Stimulated activated effector memory CD8-positive, alpha-beta T cell treated with anti-CD3 and anti-CD28 coated beads, Interleukin-12 subunit alpha, Interleukin-12 subunit beta, amount 100 ng/mL, for 72 hours (primary cell): ENCODE measurements at regions not wholly inside any gene's neighbourhood (a gene's known extent, or its start where the extent isn't known, plus 50 kb on each side); places are given as distances from the start of the nearest gene placed in this dataset.
"Not testable (repeated sequence)": the region's sequence is repeated elsewhere in the genome, so short reads cannot be mapped to it uniquely, and the experiment has no call there.

Source experiments
- ATAC-seq: fragments of 150-1000 bp; cut with Tn5 transposase; 2 replicates; pipeline ENCODE4 v1.10.0; 2021
- DNase-seq, 2 donors: peaks; one replicate each; pipeline ENCODE4 v3.0.0; 2021 to 2022; ENCODE audit warnings: low spot score in 2 of 2
- H3K27ac Mint-ChIP-seq: one replicate; pipeline ENCODE4 v1.8.0; 2022; ENCODE audit warnings: mild to moderate bottlenecking, mixed read lengths
- H3K36me3 Mint-ChIP-seq: one replicate; pipeline ENCODE4 v1.8.0; 2022; ENCODE audit warnings: mild to moderate bottlenecking, mixed read lengths
- H3K4me1 Mint-ChIP-seq: one replicate; pipeline ENCODE4 v1.8.0; 2022; ENCODE audit warnings: mixed read lengths
- H3K4me3 Mint-ChIP-seq: one replicate; pipeline ENCODE4 v1.8.0; 2022; ENCODE audit warnings: mild to moderate bottlenecking, mixed read lengths
- H3K9me3 Mint-ChIP-seq: one replicate; pipeline ENCODE4 v1.8.0; 2022; ENCODE audit warnings: mixed read lengths

DNA sequence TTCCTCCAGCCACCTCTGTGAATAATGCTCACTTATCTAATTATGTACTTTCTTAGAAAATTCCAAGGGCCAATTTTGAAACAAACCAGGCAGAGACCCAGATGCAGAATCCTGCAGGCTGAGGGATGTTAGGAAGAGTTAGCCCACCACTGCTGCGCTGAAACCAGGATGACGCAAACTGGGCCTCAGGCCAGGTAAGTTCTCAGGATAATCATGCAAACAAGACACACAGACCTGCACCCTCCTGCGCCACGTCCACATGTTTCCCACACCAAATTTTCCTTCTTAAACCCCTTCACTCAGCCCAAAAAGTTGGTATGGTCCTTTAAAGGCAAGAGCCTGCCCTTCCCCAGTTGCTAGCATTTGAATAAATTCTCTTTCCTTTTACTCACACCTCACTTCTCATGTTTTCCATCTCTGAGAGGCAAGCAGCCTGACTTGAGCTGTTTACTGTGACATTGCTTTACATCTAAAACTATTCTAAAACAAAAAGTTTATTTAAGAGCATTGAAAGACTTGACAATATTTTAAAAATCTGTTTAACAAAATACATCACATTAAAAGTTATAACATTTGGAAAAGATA is 887.1 kb downstream of the LRRIQ3 start:
- no peaks in the 10 kb centered on the region for H3K4me1 Mint-ChIP-seq
- H3K27ac Mint-ChIP-seq = no peak overlapping the region
- ATAC-seq = no peak
- no peaks in the 10 kb centered on the region for H3K36me3 Mint-ChIP-seq
- no peak for DNase-seq
- peaks cover 19% of the 10 kb centered on the region for H3K9me3 Mint-ChIP-seq
- H3K4me3 Mint-ChIP-seq = no peak overlapping the region

DNA sequence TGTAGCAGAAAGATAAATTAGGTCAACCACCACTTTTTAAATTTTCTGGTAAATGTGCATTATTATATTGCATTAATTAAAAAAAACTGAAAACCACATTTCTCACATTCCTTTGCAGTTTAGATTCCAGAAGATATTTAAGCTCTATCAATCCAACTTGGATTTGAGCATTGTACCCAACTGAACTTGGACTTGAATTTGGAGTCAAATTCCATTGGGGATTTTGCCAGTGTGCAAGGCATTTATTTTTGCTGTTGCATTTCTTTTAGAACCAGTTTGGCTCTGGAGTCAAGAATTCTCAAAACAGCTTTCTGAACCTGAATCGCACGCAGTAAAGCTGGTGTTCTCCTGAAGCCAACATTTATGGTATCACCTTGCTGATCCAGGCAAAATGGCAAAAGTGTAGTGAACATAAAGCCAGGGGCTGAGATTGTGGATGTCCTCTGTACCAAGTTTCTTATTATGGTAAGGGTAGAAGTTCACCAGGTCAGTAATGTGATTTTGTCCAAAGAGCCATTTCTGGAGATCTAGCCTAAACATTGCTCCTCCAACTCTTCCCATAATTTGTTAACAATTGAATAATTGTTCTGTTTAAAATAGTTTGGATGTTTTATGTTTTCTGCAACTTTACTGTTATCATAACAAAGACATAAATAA is 890.9 kb downstream of the LRRIQ3 start:
- Mint-ChIP-seq H3K4me1 (no peaks in the 10 kb centered on the region), H3K27ac (no peak overlapping the region), H3K9me3 (peaks cover 11% of the 10 kb centered on the region), H3K36me3 (no peaks in the 10 kb centered on the region), H3K4me3 (no peak overlapping the region)
- no peak for ATAC-seq
- DNase-seq = no peak

DNA sequence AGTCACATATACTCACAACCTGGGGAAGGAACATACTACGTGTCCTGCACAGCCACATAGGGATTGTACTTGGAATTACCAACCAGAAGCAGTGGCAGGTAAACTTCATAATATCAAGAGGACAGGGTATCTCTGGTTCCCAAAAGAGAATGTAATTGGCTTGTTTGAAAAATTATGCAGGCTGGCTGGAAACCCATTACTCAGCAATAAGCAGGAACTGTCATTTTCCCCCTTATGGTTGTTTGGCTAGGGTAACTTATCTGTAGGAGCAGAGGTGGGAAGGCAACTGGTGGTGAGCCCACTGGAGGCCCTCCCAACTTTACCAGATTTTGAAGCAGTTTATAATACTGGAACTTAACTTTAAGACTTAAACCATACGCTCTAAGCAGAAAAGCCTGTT is 924.1 kb downstream of the LRRIQ3 start:
- ATAC-seq (no peak), DNase-seq (no peak)
- Mint-ChIP-seq H3K4me1 (no peaks in the 10 kb centered on the region), H3K27ac (no peak overlapping the region), H3K36me3 (no peaks in the 10 kb centered on the region), H3K9me3 (peaks cover 11% of the 10 kb centered on the region), H3K4me3 (no peak overlapping the region)

GRCh38 chr1:73245196-73245595 is 952.8 kb downstream of the LRRIQ3 start:
- H3K4me1 Mint-ChIP-seq, DNase-seq, H3K36me3 Mint-ChIP-seq, H3K4me3 Mint-ChIP-seq, H3K27ac Mint-ChIP-seq, ATAC-seq: not testable (repeated sequence)
- H3K9me3 Mint-ChIP-seq = peaks cover 25% of the 10 kb centered on the region

DNA sequence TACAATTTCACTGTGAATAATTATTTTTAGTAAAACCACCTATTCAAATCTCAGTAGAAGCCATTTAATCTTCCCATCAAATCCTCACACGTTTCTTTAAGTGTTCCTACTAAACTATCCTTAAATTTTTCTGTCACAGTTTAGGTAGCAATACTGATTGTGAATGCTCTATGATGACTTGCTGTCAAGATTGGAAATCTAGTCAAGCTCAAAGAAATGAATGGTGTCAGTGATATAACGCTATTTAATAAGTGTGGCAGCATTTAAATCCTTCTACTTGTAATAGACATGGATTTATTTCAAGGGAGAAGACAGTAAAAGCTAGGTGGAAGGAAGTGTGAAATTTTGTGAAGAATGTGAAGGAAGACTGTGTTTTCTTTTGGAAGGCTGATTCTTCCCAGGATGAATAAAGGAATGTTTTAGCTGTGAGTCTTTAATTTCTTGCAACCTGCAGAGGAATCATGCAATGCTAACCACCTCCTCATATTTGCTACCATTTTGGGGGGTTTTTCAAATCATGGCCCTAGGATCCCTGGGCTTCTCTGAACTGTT is 936.7 kb upstream of the NEGR1 start:
- DNase-seq (no peak), ATAC-seq (no peak)
- no peak overlapping the region for H3K4me3 Mint-ChIP-seq
- H3K4me1 Mint-ChIP-seq = no peaks in the 10 kb centered on the region
- H3K9me3 Mint-ChIP-seq = peaks cover 11% of the 10 kb centered on the region
- H3K27ac Mint-ChIP-seq = no peak overlapping the region
- H3K36me3 Mint-ChIP-seq = no peaks in the 10 kb centered on the region

DNA sequence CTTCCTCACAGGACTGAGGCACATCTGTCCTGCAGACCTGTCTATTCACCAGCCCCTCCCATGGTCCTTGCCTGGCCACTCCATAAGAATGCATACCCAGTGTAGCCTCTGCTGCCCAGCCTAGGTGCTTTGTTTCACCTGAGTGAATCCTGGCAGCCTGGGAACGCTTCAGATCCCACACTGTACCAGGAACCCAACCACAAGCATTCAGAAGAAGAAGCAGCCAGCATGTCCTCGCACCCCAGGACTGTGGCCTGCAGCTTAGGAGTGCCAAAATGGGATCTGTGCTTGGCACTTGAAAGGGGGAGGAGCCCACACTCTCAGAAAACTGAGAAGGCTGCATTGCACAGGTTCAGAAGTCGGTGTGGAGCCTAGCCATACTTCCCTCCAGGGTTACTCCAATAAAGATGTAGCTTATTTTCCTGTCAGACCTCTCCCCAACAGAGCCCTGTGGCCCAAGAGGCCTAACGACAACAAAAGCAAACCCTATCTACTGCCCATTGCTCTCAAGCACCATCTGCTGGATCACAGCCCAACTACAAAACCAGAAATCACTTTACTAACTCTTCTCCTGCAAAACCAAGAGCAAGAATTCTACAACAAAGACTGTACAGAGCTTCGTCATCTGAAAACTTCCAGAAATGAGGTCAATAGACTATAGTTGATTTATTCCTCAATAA is 923.1 kb upstream of the NEGR1 start:
- H3K9me3 Mint-ChIP-seq = peaks cover 29% of the 10 kb centered on the region

GRCh38 chr1:73197972-73198371 is 915.6 kb upstream of the NEGR1 start:
- H3K4me1 Mint-ChIP-seq = no peaks in the 10 kb centered on the region
- peaks cover 3% of the 10 kb centered on the region for H3K9me3 Mint-ChIP-seq
- no peak overlapping the region for H3K4me3 Mint-ChIP-seq
- no peak overlapping the region for H3K27ac Mint-ChIP-seq
- H3K36me3 Mint-ChIP-seq = no peaks in the 10 kb centered on the region
- no peak for ATAC-seq
- no peak for DNase-seq

More for the DNA sequence above, 923.1 kb upstream of the NEGR1 start:
- Mint-ChIP-seq H3K36me3 (no peaks in the 10 kb centered on the region), H3K4me1 (no peaks in the 10 kb centered on the region), H3K27ac (no peak overlapping the region), H3K4me3 (no peak overlapping the region)
- ATAC-seq = no peak
- DNase-seq = no peak

- H3K27ac Mint-ChIP-seq = no peak overlapping the region
- H3K4me1 Mint-ChIP-seq = no peaks in the 10 kb centered on the region
- ATAC-seq (no peak), DNase-seq (no peak)
- no peak overlapping the region for H3K4me3 Mint-ChIP-seq
- H3K9me3 Mint-ChIP-seq = peaks cover 3% of the 10 kb centered on the region
- H3K36me3 Mint-ChIP-seq = no peaks in the 10 kb centered on the region
Measured at GRCh38 chr1:73194965-73195364, 912.6 kb upstream of the NEGR1 start.

GRCh38 chr1:73183581-73183980 is 901.2 kb upstream of the NEGR1 start:
- not testable (repeated sequence) for ATAC-seq, DNase-seq, H3K4me3 Mint-ChIP-seq, H3K27ac Mint-ChIP-seq, H3K4me1 Mint-ChIP-seq, H3K36me3 Mint-ChIP-seq
- peaks cover 12% of the 10 kb centered on the region for H3K9me3 Mint-ChIP-seq

GRCh38 chr1:73181190-73181540 is 898.8 kb upstream of the NEGR1 start:
- H3K4me3 Mint-ChIP-seq = no peak overlapping the region
- H3K27ac Mint-ChIP-seq = no peak overlapping the region
- no peak for ATAC-seq
- no peaks in the 10 kb centered on the region for H3K36me3 Mint-ChIP-seq
- DNase-seq = no peak
- peaks cover 9% of the 10 kb centered on the region for H3K9me3 Mint-ChIP-seq
- H3K4me1 Mint-ChIP-seq = no peaks in the 10 kb centered on the region

- Mint-ChIP-seq H3K4me1 (no peaks in the 10 kb centered on the region), H3K4me3 (no peak overlapping the region), H3K9me3 (peaks cover 9% of the 10 kb centered on the region), H3K36me3 (no peaks in the 10 kb centered on the region), H3K27ac (no peak overlapping the region)
- DNase-seq (no peak), ATAC-seq (peak; percentile 24)
Measured at GRCh38 chr1:73180397-73181189, 898.3 kb upstream of the NEGR1 start.

DNA sequence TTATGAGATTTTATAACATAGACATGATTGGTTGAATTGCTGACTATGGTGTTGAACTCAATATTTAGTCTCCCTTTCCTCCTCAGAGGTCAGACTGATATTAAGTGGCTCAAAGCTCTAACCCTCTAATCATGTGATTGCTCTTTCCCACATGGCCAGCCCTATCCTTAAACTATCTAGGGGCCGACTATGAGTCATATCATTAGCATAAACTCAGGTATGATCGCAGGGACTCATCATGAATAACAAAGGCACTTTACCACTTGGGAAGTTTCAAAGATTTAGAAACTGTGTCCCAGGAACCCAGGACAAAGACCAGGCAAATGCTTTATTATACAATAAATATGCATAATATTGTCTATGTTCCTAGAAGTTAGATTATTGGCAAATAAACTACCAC is 894.6 kb upstream of the NEGR1 start:
- Mint-ChIP-seq H3K4me3 (no peak overlapping the region), H3K27ac (no peak overlapping the region), H3K4me1 (no peaks in the 10 kb centered on the region), H3K36me3 (no peaks in the 10 kb centered on the region), H3K9me3 (no peaks in the 10 kb centered on the region)
- DNase-seq (no peak), ATAC-seq (no peak)

DNA sequence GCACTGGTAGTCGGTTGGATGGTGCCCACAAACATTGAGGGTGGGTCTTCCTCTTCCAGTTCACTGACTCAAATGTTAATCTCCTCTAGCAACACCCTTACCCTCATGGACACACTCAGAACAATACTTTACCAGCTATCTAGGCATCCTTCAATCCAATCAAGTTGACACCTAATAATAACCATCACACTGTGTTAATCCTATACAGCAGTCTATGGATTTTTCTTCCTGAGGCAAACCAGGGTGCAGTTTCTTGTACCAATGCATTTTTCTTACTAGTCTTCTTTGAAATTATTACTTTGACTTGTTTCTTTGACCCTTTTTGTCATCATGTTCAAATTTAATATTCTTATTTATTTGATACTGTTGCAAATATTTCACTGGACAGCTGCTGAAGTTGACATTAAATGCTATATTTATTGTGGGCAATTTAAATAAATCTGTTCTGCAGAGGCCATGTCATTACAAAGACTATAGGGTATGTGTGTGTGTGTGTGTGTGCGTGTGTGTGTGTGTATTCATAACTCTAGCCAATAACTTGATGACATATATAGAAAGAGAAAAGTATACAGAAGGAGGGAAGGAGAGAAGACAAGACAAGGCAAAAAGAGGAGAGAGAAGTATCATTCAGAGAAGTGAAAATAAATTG is 884.8 kb upstream of the NEGR1 start:
- DNase-seq (no peak), ATAC-seq (no peak)
- Mint-ChIP-seq H3K4me1 (no peaks in the 10 kb centered on the region), H3K4me3 (no peak overlapping the region), H3K36me3 (no peaks in the 10 kb centered on the region), H3K27ac (no peak overlapping the region), H3K9me3 (peaks cover 6% of the 10 kb centered on the region)

DNA sequence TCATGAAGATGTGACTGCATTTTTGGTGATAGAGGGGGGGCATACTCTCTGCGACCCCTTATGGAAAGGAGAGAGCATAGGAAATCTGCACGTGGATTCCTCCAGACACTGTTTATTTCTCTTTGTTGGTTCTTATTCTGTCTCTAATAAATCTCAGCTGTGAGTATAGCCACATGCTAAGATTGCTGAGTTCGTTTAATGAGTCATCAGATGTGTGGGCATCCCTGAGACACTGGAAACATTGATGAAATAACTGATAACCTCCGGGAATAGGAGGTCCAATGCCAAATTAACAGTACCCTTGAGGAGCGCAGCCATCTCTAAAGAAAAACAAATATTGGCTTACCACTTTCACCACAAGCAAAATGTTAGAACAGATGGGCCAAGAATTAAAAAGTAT is 880.2 kb upstream of the NEGR1 start:
- Mint-ChIP-seq H3K9me3 (peaks cover 12% of the 10 kb centered on the region), H3K36me3 (no peaks in the 10 kb centered on the region), H3K27ac (no peak overlapping the region), H3K4me3 (no peak overlapping the region), H3K4me1 (no peaks in the 10 kb centered on the region)
- no peak for ATAC-seq
- DNase-seq = no peak

DNA sequence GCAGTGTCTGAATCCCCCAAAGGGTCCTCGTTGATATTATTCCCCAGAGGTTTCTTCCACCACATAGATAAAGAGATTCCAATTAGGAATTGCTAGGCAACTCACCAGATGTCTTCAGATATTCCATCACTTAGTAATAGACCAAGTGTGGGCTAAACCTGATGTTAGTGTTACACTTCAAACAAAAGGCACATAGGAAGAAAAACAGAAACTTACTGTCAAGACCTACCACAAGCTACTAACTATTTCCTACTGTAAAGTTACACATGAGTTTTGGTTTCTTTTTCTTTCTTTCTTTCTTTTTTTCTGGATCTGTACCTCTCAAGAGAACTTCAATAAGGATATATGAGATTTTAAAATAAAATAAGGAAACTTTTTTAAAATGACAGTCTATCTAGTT is 879.1 kb upstream of the NEGR1 start:
- no peaks in the 10 kb centered on the region for H3K4me1 Mint-ChIP-seq
- H3K27ac Mint-ChIP-seq = no peak overlapping the region
- H3K36me3 Mint-ChIP-seq = no peaks in the 10 kb centered on the region
- DNase-seq (no peak), ATAC-seq (no peak)
- H3K9me3 Mint-ChIP-seq = peaks cover 12% of the 10 kb centered on the region
- no peak overlapping the region for H3K4me3 Mint-ChIP-seq
